ENCODE measurements at regions not wholly inside any gene's neighbourhood (a gene's known extent, or its start where the extent isn't known, plus 50 kb on each side); places are given as distances from the start of the nearest gene placed in this dataset.

- Histone ChIP-seq H4K20me1 (replicated peaks; ENCODE audit: insufficient read depth) (no peaks in the 10 kb centered on the region), H3K27me3 (ENCODE audit: insufficient read depth) (no peaks in the 10 kb centered on the region)
Measured at GRCh38 chr5:30525353-30525752, 668.1 kb upstream of the CDH6 start.

More at GRCh38 chr5:30525353-30525752, 668.1 kb upstream of the CDH6 start:
- Histone ChIP-seq H3K4me1 (ENCODE audit: insufficient read depth) (peaks cover 6% of the 10 kb centered on the region; the same call in 1 of the 2 replicates), H3F3A (replicated peaks; ENCODE audit: low read depth) (no peaks in the 10 kb centered on the region), H3K4me3 (no peak overlapping the region), H3K9me2 (ENCODE audit: insufficient read depth) (no peaks in the 10 kb centered on the region), H3K27ac (ENCODE audit: low read depth) (no peak overlapping the region), H2AFZ (no peak overlapping the region), H3K4me2 (no peak overlapping the region), H3K36me3 (ENCODE audit: insufficient read depth) (no peaks in the 10 kb centered on the region), H3K79me2 (replicated peaks; ENCODE audit: insufficient read depth) (no peaks in the 10 kb centered on the region)
- ATAC-seq, result no peak
- no peaks in the 10 kb centered on the region for H3K27me3 Mint-ChIP-seq (ENCODE audit: insufficient read depth, low read depth, poor library complexity)
- no peak overlapping the region for H3K4me3 Mint-ChIP-seq
- DNase-seq (ENCODE audit: low spot score), result no peak
- no peaks in the 10 kb centered on the region for H3K36me3 Mint-ChIP-seq (ENCODE audit: low read depth)
- H3K9me3 Mint-ChIP-seq, result peaks cover 2% of the 10 kb centered on the region; the same call in 1 of the 3 replicates
- TF ChIP-seq ZNF114 (CRISPR knock-in tag; IDR thresholded peaks at IDR 0.05) (no peak), CTCF (conservative IDR thresholded peaks at IDR 0.05; ENCODE audit: low read depth in 2 of 2) (no peak), ZNF331 (CRISPR knock-in tag; IDR thresholded peaks at IDR 0.05; ENCODE audit: low read depth) (no peak), EZH2 (IDR thresholded peaks at IDR 0.05; ENCODE audit: low read depth, unreplicated experiment) (no peak), JUNB (IDR thresholded peaks at IDR 0.05; ENCODE audit: unreplicated experiment) (no peak), REST (IDR thresholded peaks at IDR 0.05; ENCODE audit: unreplicated experiment) (no peak), EZH2phosphoT487 (IDR thresholded peaks at IDR 0.05; ENCODE audit: unreplicated experiment) (no peak), ZNF462 (CRISPR knock-in tag; IDR thresholded peaks at IDR 0.05) (no peak), CREB1 (CRISPR knock-in tag; IDR thresholded peaks at IDR 0.05; ENCODE audit: low read depth) (no peak), STAT1 (IDR thresholded peaks at IDR 0.05; ENCODE audit: unreplicated experiment) (no peak), POLR2AphosphoS5 (IDR thresholded peaks at IDR 0.05; ENCODE audit: low read depth) (no peak), NANOG (IDR thresholded peaks at IDR 0.05; ENCODE audit: borderline replicate concordance) (no peak)
- TF ChIP-seq, protein P1, sequence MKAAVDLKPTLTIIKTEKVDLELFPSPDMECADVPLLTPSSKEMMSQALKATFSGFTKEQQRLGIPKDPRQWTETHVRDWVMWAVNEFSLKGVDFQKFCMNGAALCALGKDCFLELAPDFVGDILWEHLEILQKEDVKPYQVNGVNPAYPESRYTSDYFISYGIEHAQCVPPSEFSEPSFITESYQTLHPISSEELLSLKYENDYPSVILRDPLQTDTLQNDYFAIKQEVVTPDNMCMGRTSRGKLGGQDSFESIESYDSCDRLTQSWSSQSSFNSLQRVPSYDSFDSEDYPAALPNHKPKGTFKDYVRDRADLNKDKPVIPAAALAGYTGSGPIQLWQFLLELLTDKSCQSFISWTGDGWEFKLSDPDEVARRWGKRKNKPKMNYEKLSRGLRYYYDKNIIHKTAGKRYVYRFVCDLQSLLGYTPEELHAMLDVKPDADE (IDR thresholded peaks at IDR 0.05), result no peak
- no peak overlapping the region for H3K27ac Mint-ChIP-seq
- peaks cover 14% of the 10 kb centered on the region; the same call in 2 of the 3 replicates for H3K4me1 Mint-ChIP-seq

Measured in GM23338 (cell line).